ENCODE measurements at regions not wholly inside any gene's neighbourhood (a gene's known extent, or its start where the extent isn't known, plus 50 kb on each side); places are given as distances from the start of the nearest gene placed in this dataset.

GRCh38 chr12:90085494-90086274 is 377.0 kb upstream of the ATP2B1 start:
- no peaks in the 10 kb centered on the region for H3K36me3 Mint-ChIP-seq (ENCODE audit: low read depth)
- ChIA-PET CTCF (interaction anchor here (1.3 kb wide), 1 partner anchor 542 kb away, joined by 3 read pairs; no protein-coding TSS in a partner anchor), POLR2A (interaction anchor here (0.6 kb wide), 1 partner anchor 459 kb away, joined by 3 read pairs; no protein-coding TSS in a partner anchor)
- H3K4me3 Mint-ChIP-seq: no peak overlapping the region
- no peak for ATAC-seq (ENCODE audit: low read depth)
- H3K27me3 Mint-ChIP-seq: no peaks in the 10 kb centered on the region
- H3K27ac Mint-ChIP-seq: no peak overlapping the region
- peaks cover 4% of the 10 kb centered on the region for H3K4me1 Mint-ChIP-seq
- intact Hi-C loops (cut with micrococcal nuclease): no loop called here
- no peak for DNase-seq
- TF ChIP-seq, protein P1, sequence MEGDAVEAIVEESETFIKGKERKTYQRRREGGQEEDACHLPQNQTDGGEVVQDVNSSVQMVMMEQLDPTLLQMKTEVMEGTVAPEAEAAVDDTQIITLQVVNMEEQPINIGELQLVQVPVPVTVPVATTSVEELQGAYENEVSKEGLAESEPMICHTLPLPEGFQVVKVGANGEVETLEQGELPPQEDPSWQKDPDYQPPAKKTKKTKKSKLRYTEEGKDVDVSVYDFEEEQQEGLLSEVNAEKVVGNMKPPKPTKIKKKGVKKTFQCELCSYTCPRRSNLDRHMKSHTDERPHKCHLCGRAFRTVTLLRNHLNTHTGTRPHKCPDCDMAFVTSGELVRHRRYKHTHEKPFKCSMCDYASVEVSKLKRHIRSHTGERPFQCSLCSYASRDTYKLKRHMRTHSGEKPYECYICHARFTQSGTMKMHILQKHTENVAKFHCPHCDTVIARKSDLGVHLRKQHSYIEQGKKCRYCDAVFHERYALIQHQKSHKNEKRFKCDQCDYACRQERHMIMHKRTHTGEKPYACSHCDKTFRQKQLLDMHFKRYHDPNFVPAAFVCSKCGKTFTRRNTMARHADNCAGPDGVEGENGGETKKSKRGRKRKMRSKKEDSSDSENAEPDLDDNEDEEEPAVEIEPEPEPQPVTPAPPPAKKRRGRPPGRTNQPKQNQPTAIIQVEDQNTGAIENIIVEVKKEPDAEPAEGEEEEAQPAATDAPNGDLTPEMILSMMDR (IDR thresholded peaks at IDR 0.05): no peak
- no peaks in the 10 kb centered on the region for H3K9me3 Mint-ChIP-seq

DNA sequence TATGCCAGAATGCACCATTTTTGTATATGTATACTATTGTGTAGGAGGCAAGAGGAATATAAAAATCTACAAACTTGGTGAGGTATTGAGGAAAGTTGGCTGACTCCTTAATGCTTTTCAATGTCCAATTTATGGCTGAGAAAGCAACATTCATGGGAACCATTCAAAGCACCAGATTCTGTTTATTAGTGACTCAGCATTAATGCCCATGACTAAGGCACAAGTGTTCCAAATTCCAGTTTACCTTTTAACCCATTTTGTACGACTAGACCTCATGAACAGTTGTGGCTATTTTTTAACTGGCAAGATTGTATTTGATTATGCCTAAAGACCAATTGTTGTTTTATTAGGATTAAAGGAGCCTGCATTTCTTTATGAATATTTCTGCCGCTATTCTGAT is 375.4 kb upstream of the ATP2B1 start:
- H3K4me3 Mint-ChIP-seq: no peak overlapping the region
- no peak for DNase-seq
- TF ChIP-seq, protein P1 (IDR thresholded peaks at IDR 0.05): no peak
- H3K9me3 Mint-ChIP-seq: no peaks in the 10 kb centered on the region
- CTCF ChIA-PET: interaction anchor here (1.2 kb wide), 1 partner anchor 20 kb away, joined by 3 read pairs; no protein-coding TSS in a partner anchor
- peaks cover 4% of the 10 kb centered on the region for H3K4me1 Mint-ChIP-seq
- H3K27me3 Mint-ChIP-seq: no peaks in the 10 kb centered on the region
- no peak overlapping the region for H3K27ac Mint-ChIP-seq
- H3K36me3 Mint-ChIP-seq (ENCODE audit: low read depth): no peaks in the 10 kb centered on the region
- POLR2A ChIA-PET: no interaction called here
- ATAC-seq (ENCODE audit: low read depth): no peak
- intact Hi-C loops (cut with micrococcal nuclease): no loop called here

GRCh38 chr12:90080616-90081015 is 372.0 kb upstream of the ATP2B1 start:
- TF ChIP-seq, protein P1 (IDR thresholded peaks at IDR 0.05): no peak

DNA sequence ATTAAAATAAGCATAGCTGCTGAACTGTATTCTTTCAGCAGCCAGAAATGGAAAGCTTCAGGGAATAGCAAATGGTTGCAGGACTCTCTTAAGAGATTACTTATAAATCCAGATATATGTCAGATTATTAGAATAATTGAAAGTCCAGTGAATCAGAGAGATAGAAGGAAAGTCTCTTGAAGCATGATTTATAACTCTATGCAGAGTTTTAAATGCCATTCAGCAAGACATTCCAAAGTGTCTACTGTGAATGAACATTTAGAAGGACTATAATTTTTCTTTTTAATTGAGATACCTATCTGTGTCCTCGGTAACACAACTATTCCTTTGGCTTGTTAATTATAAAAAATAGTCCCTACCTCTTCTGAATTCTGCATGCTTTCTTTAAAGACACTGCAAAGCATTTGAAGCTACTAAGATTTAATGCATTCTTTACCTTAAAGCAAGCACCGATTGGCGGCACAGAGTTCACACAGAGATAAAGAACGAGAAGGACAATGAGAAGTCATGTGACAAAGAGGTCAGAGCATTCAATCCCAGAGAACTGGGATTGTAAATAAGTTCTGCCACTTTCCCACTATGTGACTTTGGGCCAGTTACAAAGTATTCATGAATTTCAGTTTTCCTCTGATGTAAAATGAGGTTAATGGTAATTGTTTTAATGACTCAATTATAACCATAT is 371.0 kb upstream of the ATP2B1 start:
- peaks cover 2% of the 10 kb centered on the region for H3K9me3 Mint-ChIP-seq
- no peak overlapping the region for H3K27ac Mint-ChIP-seq
- intact Hi-C loops (cut with micrococcal nuclease): no loop called here
- no peak for DNase-seq
- CTCF ChIA-PET: no interaction called here
- H3K4me3 Mint-ChIP-seq: no peak overlapping the region
- no peaks in the 10 kb centered on the region for H3K27me3 Mint-ChIP-seq
- POLR2A ChIA-PET: no interaction called here
- TF ChIP-seq, protein P1 (IDR thresholded peaks at IDR 0.05): no peak
- no peak for ATAC-seq (ENCODE audit: low read depth)
- peaks cover 3% of the 10 kb centered on the region for H3K4me1 Mint-ChIP-seq
- no peaks in the 10 kb centered on the region for H3K36me3 Mint-ChIP-seq (ENCODE audit: low read depth)

More at GRCh38 chr12:90080616-90081015, 372.0 kb upstream of the ATP2B1 start:
- CTCF ChIA-PET: no interaction called here
- no peaks in the 10 kb centered on the region for H3K27me3 Mint-ChIP-seq
- POLR2A ChIA-PET: no interaction called here
- H3K27ac Mint-ChIP-seq: no peak overlapping the region
- intact Hi-C loops (cut with micrococcal nuclease): no loop called here
- H3K36me3 Mint-ChIP-seq (ENCODE audit: low read depth): no peaks in the 10 kb centered on the region
- no peak overlapping the region for H3K4me3 Mint-ChIP-seq
- no peaks in the 10 kb centered on the region for H3K4me1 Mint-ChIP-seq
- no peaks in the 10 kb centered on the region for H3K9me3 Mint-ChIP-seq
- DNase-seq (no peak), ATAC-seq (ENCODE audit: low read depth) (no peak)

- POLR2A ChIA-PET: no interaction called here
- H3K4me1 Mint-ChIP-seq: peaks cover 7% of the 10 kb centered on the region
- H3K27ac Mint-ChIP-seq: no peak overlapping the region
Observed at GRCh38 chr12:90078344-90078743, 369.7 kb upstream of the ATP2B1 start.

More at GRCh38 chr12:90078344-90078743, 369.7 kb upstream of the ATP2B1 start:
- TF ChIP-seq, protein P1 (IDR thresholded peaks at IDR 0.05): no peak
- H3K4me3 Mint-ChIP-seq: no peak overlapping the region
- intact Hi-C loops (cut with micrococcal nuclease): no loop called here
- CTCF ChIA-PET: interaction anchor here (1.8 kb wide), 1 partner anchor 534 kb away, joined by 5 read pairs; no protein-coding TSS in a partner anchor
- peaks cover 4% of the 10 kb centered on the region for H3K9me3 Mint-ChIP-seq
- no peaks in the 10 kb centered on the region for H3K27me3 Mint-ChIP-seq
- DNase-seq: no peak
- no peak for ATAC-seq (ENCODE audit: low read depth)
- no peaks in the 10 kb centered on the region for H3K36me3 Mint-ChIP-seq (ENCODE audit: low read depth)

Data from activated B cell treated with CpG ODN at 0.5 μM for 24 hours (primary cell).